CD4-positive, alpha-beta T cell (primary cell): ENCODE measurements at regions not wholly inside any gene's neighbourhood (a gene's known extent, or its start where the extent isn't known, plus 50 kb on each side); places are given as distances from the start of the nearest gene placed in this dataset.

ENCODE experiments used
- ATAC-seq: fragments of 200-7000 bp; cut with Tn5 transposase; one replicate; pipeline ENCODE4 v1.10.0; 2022; ENCODE audit warnings: mild to moderate bottlenecking; ENCODE audit not compliant: poor library complexity
- CTCF ChIA-PET: fragments of 350-600 bp; sonication (Branson Sonifier 250); formaldehyde crosslinking; loops from one replicate; lab custom pipeline; 2021; ENCODE audit warnings: antibody characterized with exemption, inconsistent platforms; lab: Charles Lee
- POLR2A ChIA-PET: fragments of 350-600 bp; sonication (Branson Sonifier 250); formaldehyde crosslinking; loops from one replicate; lab custom pipeline; 2021; ENCODE audit warnings: antibody characterized with exemption, inconsistent platforms; lab: Charles Lee
- DNase-seq, 14 experiments: peaks; one replicate each; pipeline ENCODE4 v3.0.0-alpha.2; 2013 to 2020; ENCODE audit warnings: mixed read lengths in 2 of 14
- H3K27ac ChIP-seq, 2 donors: one replicate each; pipeline versions ENCODE4 v1.5.1 to v1.7.0; 2013; ENCODE audit warnings: low read length in 2 of 2, low read depth in 1 of 2, mild to moderate bottlenecking in 1 of 2
- H3K27me3 ChIP-seq, 2 experiments: 1 replicate in 1 of 2; 2 replicates in 1 of 2; pipeline versions ENCODE4 v1.6.1 to v1.7.0; 2013; ENCODE audit warnings: low read length in 2 of 2, control low read depth in 1 of 2, mild to moderate bottlenecking in 1 of 2, moderate library complexity in 1 of 2; ENCODE audit not compliant: insufficient read depth in 2 of 2, control insufficient read depth in 1 of 2
- H3K36me3 ChIP-seq: one replicate; pipeline ENCODE4 v1.6.1; 2013; ENCODE audit warnings: low read length, control low read depth; ENCODE audit not compliant: insufficient read depth
- H3K4me1 ChIP-seq: one replicate; pipeline ENCODE4 v1.6.1; 2013; ENCODE audit warnings: low read length, control low read depth; ENCODE audit not compliant: insufficient read depth
- H3K4me3 ChIP-seq: one replicate; pipeline ENCODE4 v1.5.1; 2013; ENCODE audit warnings: mild to moderate bottlenecking, low read length, moderate library complexity
- H3K9me3 ChIP-seq, 2 experiments: 1 replicate in 1 of 2; 2 replicates in 1 of 2; pipeline versions ENCODE4 v1.6.1 to v1.7.0; 2013; ENCODE audit warnings: low read length in 2 of 2, mild to moderate bottlenecking in 2 of 2, control low read depth in 1 of 2, moderate library complexity in 1 of 2; ENCODE audit not compliant: control insufficient read depth in 1 of 2, insufficient read depth in 1 of 2
- H3K27ac Mint-ChIP-seq: one replicate; pipeline ENCODE4 v1.8.0; 2020; ENCODE audit warnings: mixed read lengths
- H3K27me3 Mint-ChIP-seq: one replicate; pipeline ENCODE4 v1.8.0; 2021; ENCODE audit warnings: mixed read lengths
- H3K36me3 Mint-ChIP-seq: one replicate; pipeline ENCODE4 v1.8.0; 2021; ENCODE audit warnings: low read depth, mixed read lengths
- H3K4me1 Mint-ChIP-seq: one replicate; pipeline ENCODE4 v1.8.0; 2021; ENCODE audit warnings: low read depth, mixed read lengths
- H3K4me3 Mint-ChIP-seq: one replicate; pipeline ENCODE4 v1.8.0; 2020; ENCODE audit warnings: mild to moderate bottlenecking, mixed read lengths
- H3K9me3 Mint-ChIP-seq: one replicate; pipeline ENCODE4 v1.8.0; 2020; ENCODE audit warnings: mixed read lengths
- CTCF ChIP-seq: fragments of 200-600 bp; IDR thresholded peaks from one replicate; pipeline ENCODE4 v1.8.0; 2022; ENCODE audit warnings: antibody characterized with exemption, mild to moderate bottlenecking
- intact Hi-C, 2 experiments: fragments of 100-400 bp; cut with DNase I in 1 of 2; cut with micrococcal nuclease in 1 of 2; formaldehyde crosslinking; loops; one replicate each; pipeline versions ENCODE4 v1.15.1 to v1.9.0; 2023 to 2025; cut with DNase I, micrococcal nuclease

- TF ChIP-seq CTCF = no peak
- Histone ChIP-seq H3K36me3 (no peaks in the 10 kb centered on the region), H3K4me3 (no peak overlapping the region), H3K27ac (no peak overlapping the region), H3K9me3 (peaks cover 0 to 3% of the 10 kb centered on the region in 2 experiments), H3K4me1 (no peaks in the 10 kb centered on the region), H3K27me3 (no peaks in the 10 kb centered on the region)
- H3K36me3 Mint-ChIP-seq = no peaks in the 10 kb centered on the region
- intact Hi-C loops = no loop called here
- DNase-seq (no peak), ATAC-seq (no peak)
- no peak overlapping the region for H3K27ac Mint-ChIP-seq
- no peaks in the 10 kb centered on the region for H3K9me3 Mint-ChIP-seq
- H3K4me3 Mint-ChIP-seq = no peak overlapping the region
- POLR2A ChIA-PET = no interaction called here
- CTCF ChIA-PET = no interaction called here
- no peaks in the 10 kb centered on the region for H3K27me3 Mint-ChIP-seq
- no peaks in the 10 kb centered on the region for H3K4me1 Mint-ChIP-seq
Measured at GRCh38 chr18:39779926-39780325, 2175.1 kb upstream of the PIK3C3 start.

GRCh38 chr18:39776766-39777165 lies 2178.3 kb upstream of the PIK3C3 start:
- intact Hi-C loops = no loop called here
- Mint-ChIP-seq H3K4me3 (no peak overlapping the region), H3K36me3 (no peaks in the 10 kb centered on the region), H3K4me1 (no peaks in the 10 kb centered on the region), H3K9me3 (no peaks in the 10 kb centered on the region), H3K27ac (no peak overlapping the region), H3K27me3 (no peaks in the 10 kb centered on the region)
- Histone ChIP-seq H3K4me3 (no peak overlapping the region), H3K4me1 (no peaks in the 10 kb centered on the region), H3K9me3 (peaks cover 0 to 3% of the 10 kb centered on the region in 2 experiments), H3K36me3 (no peaks in the 10 kb centered on the region), H3K27me3 (no peaks in the 10 kb centered on the region), H3K27ac (no peak overlapping the region)
- POLR2A ChIA-PET = no interaction called here
- no peak for ATAC-seq
- DNase-seq = no peak
- CTCF ChIA-PET = no interaction called here
- no peak for TF ChIP-seq CTCF

GRCh38 chr18:39774957-39775598 lies 2180.0 kb upstream of the PIK3C3 start:
- no peak overlapping the region for H3K27ac Mint-ChIP-seq
- ATAC-seq (no peak), DNase-seq (no peak)
- TF ChIP-seq CTCF = no peak
- no peaks in the 10 kb centered on the region for H3K36me3 Mint-ChIP-seq
- no peaks in the 10 kb centered on the region for H3K4me1 Mint-ChIP-seq
- Histone ChIP-seq H3K36me3 (no peaks in the 10 kb centered on the region), H3K27ac (no peak overlapping the region), H3K9me3 (peaks cover 0 to 3% of the 10 kb centered on the region in 2 experiments), H3K4me1 (no peaks in the 10 kb centered on the region), H3K27me3 (no peaks in the 10 kb centered on the region), H3K4me3 (no peak overlapping the region)
- H3K27me3 Mint-ChIP-seq = no peaks in the 10 kb centered on the region
- CTCF ChIA-PET = no interaction called here
- intact Hi-C loops = no loop called here
- POLR2A ChIA-PET = no interaction called here
- peaks cover 3% of the 10 kb centered on the region for H3K9me3 Mint-ChIP-seq
- no peak overlapping the region for H3K4me3 Mint-ChIP-seq
